GM19043 (cell line): ENCODE measurements at regions not wholly inside any gene's neighbourhood (a gene's known extent, or its start where the extent isn't known, plus 50 kb on each side); places are given as distances from the start of the nearest gene placed in this dataset.
"Not testable (repeated sequence)": the region's sequence is repeated elsewhere in the genome, so short reads cannot be mapped to it uniquely, and the experiment has no call there.

Experiments
- ATAC-seq: cut with Tn5 transposase; IDR thresholded peaks from one replicate; pipeline ENCODE4 v1.9.1; 2021; ENCODE audit warnings: low read depth; ENCODE audit not compliant: unreplicated experiment

GRCh38 chr15:62857411-62857853 is 185.1 kb upstream of the TPM1 start:
- no peak for ATAC-seq

- no peak for ATAC-seq
These were observed 184.2 kb upstream of the TPM1 start for GRCh38 chr15:62858343-62858742.

- ATAC-seq = no peak
These were observed 179.8 kb upstream of the TPM1 start for GRCh38 chr15:62862717-62863116.

- ATAC-seq = no peak
These were observed 176.2 kb upstream of the TPM1 start for GRCh38 chr15:62866366-62866765.

GRCh38 chr15:62867844-62868243 is 174.7 kb upstream of the TPM1 start:
- ATAC-seq = no peak

GRCh38 chr15:62868507-62868906 is 174.0 kb upstream of the TPM1 start:
- ATAC-seq = no peak

GRCh38 chr15:62869116-62869515 is 173.4 kb upstream of the TPM1 start:
- no peak for ATAC-seq

- no peak for ATAC-seq
These were observed 172.3 kb upstream of the TPM1 start for GRCh38 chr15:62870216-62870615.

- not testable (repeated sequence) for ATAC-seq
These were observed 171.8 kb upstream of the TPM1 start for GRCh38 chr15:62870701-62871100.

GRCh38 chr15:62873203-62873602 is 169.3 kb upstream of the TPM1 start:
- no peak for ATAC-seq

- ATAC-seq = no peak
These were observed 168.5 kb upstream of the TPM1 start for GRCh38 chr15:62874064-62874463.

GRCh38 chr15:62874959-62875625 is 167.5 kb upstream of the TPM1 start:
- ATAC-seq = no peak

GRCh38 chr15:62875626-62876021 is 166.9 kb upstream of the TPM1 start:
- ATAC-seq = no peak

GRCh38 chr15:62877276-62877857 is 165.2 kb upstream of the TPM1 start:
- ATAC-seq = no peak

GRCh38 chr15:62878070-62878469 is 164.5 kb upstream of the TPM1 start:
- no peak for ATAC-seq

- no peak for ATAC-seq
These were observed 162.8 kb upstream of the TPM1 start for GRCh38 chr15:62879770-62880169.

GRCh38 chr15:62880278-62880677 is 162.3 kb upstream of the TPM1 start:
- ATAC-seq = no peak

- no peak for ATAC-seq
These were observed 161.5 kb upstream of the TPM1 start for GRCh38 chr15:62881056-62881455.

GRCh38 chr15:62883938-62884479 is 158.5 kb upstream of the TPM1 start:
- ATAC-seq = no peak

- ATAC-seq = no peak
These were observed 156.0 kb upstream of the TPM1 start for GRCh38 chr15:62886431-62887071.

GRCh38 chr15:62887113-62887570 is 155.4 kb upstream of the TPM1 start:
- no peak for ATAC-seq

- ATAC-seq = no peak
These were observed 153.9 kb upstream of the TPM1 start for GRCh38 chr15:62888623-62889022.
